ENCODE measurements at regions not wholly inside any gene's neighbourhood (a gene's known extent, or its start where the extent isn't known, plus 50 kb on each side); places are given as distances from the start of the nearest gene placed in this dataset.

DNA sequence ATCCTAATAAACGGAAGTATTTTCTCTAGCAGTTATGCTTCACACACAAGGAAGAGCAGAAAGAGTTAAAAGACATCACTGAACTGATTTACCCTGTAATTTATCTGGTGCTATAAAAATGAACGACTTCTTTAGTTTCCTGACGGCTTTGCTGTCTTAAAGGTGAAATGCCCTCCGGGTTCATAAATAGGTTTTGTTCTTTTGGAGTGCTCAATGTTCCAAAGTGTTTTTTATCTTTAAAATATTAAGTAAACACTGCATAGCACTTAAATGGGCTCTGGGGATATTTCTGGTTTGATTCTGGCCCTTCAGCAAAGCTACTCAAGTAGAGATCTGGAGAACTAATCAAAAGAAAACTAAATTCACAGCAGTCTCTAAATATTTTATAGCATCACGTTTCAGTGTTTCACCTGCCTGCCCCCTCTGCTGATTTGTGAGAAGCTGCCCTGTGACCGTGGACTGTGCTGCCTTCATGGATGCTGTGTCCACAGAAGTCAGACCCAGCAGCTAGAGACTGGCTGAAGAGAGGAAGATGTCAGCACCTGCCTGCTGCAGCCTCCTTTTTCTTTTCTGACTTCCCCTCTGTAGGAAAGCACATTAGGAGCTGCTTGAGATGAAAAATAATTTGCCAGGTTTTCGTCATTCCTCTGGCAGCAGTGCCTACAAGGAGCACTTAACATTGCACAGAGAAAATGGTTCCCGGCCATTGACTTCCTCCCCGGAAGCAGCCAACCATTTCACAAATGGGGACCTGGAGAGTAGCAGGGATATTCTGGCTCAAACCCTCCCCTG, 205.1 kb upstream of the FSCB start:
- DNase-seq, result no peak

DNA sequence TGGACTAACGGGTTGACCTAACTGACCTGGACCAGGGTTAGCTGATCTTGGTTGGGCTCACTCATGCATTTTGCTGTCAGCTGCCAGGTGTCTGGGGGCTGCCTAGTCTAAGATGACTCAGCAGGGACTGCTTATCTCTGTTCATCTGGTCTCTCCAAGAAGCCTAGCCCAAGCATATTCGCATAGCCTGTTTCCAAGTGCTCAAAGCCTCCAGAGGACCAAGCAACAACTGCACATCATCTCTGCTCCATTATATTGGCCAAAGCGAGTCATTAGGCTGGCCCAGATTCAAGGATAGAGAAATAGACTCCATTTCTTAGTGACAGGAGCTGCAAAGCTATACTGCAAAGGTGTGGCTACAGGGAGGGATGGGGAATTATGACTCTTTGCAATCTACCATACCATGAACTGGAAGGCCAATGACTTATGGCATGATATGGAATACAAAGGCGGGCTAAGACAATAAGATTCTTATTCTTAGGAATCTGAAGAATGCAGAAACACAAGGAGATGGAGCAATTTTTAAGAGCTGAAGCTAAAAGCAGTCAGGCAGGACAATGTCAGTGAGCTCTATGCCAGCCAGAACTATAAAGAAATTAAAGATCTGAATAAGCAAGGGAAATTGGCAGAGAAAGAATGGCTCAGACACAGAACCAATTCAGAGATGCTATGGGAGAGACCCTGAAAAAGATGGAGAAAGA, 194.6 kb upstream of the FSCB start:
- DNase-seq, result no peak

DNA sequence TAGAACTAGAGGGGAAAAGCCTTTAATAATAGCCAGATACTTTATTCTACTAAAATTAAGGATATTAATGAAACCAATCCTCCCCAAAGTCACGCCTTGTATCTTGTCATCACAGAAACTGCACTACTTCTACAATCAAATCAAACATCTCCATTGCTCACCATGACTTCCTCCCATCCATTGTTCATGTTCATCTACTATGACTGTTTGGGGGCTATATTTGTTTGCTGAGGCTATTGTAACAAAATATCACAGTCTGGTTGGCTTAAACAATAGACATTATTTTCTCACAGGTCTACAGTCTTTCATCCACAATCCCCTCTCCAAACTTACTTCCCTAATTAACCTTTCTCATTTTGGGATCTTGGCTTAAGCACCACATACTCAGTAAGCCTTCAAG, 193.6 kb upstream of the FSCB start:
- no peak for DNase-seq

DNA sequence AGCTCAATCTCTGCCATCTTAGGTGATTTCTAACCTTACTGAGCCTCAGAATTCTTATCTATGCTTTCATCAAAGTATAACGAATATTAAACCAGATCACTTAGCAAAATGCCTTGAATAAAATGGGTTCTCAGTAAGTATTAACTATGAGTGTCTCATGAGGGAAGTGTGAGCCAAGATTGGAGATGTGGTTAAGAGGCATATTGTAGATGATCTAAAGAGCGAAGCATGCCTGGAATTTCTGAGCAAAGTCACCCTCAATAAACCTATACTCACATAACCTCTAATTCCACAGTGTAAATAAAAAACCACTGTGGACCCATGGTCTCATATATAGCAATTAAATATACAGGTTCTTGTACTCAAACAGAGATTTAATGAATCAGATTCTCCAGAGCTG, 193.1 kb upstream of the FSCB start:
- DNase-seq, result no peak

DNA sequence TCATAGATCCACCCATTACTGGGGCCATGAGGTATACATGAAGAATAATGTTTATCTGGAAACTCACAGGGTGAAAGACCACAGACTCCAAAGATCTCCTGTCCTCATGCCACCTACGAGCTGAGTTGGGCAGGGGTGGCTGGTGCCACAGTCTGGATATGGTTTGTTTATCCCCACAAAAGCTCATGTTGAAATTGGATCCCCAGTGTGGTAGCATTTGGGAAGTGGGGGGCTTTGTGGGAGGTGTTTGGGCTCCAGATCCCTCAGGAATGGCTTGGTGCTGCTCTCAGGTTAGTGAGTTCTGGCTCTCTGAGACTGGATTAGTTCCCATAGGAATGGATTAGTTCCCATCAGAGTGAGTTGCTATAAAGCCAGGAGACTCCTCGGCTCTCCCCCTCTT, 192.3 kb upstream of the FSCB start:
- DNase-seq, result no peak

DNA sequence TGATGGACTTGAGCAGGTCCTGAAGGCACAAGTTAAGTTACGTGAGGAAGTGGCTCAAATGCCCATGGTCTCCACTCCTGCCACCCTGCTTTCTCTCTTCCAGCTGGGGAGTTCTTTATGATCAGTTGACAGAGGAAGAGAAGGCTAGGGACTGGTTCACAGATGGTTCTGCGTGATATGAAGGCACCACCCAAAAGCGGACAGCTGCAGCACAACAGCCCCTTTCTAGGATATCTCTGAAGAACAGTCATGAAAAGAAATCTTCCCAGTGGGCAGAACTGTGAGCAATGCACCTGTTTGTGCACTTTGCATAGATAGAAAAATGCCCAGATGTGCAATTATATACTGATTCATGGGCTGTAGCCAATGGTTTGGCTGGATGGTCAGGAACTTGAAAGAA, 162.4 kb upstream of the FSCB start:
- no peak for DNase-seq

DNA sequence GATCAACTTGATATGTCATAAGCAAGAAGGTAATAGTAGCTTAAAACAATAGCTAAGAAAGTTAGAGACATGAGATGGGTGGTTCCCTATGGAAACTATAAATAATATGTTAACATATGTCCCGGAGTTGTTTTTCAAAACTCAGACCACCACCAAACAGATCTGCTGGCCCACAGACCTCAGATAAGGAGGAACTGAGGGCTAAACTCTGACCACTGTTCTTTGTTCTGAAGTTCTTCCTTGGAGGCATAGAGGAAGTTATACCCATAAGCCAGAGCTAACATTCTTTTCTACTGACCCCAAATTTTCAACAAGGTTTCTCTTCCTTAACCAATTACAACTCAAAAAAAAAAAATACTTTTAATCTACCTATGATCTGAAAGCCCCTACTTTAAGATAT, 156.1 kb upstream of the FSCB start:
- no peak for DNase-seq

DNA sequence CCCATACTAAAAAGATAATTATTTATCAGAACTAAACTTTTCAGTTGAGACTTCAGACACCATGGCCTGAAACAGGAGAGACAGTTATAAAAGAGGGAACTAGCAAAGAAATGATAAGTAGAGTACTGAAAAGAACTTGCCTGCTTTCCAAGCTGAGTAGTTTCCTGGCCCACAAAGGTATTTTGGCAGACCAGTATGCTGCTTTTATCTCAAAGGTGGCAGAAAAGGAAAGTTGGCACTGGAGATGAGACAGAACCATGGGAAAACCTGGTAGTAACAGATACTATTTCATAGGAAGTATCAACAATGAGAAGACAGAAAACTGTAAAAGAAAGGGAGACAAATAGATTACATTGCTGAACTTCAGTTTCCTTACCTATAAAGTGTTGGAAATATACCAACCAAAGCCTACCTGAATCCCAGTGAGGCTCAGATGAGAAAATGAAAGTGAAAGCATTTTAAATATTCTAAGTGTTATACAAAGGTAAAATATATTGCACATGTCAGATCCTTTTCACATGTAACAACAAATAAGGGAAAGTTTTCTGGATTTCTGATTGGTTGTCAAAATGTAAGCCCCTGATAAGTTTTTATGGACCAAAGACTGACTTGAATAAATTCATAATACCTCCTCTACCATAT, 155.3 kb upstream of the FSCB start:
- DNase-seq, result no peak

DNA sequence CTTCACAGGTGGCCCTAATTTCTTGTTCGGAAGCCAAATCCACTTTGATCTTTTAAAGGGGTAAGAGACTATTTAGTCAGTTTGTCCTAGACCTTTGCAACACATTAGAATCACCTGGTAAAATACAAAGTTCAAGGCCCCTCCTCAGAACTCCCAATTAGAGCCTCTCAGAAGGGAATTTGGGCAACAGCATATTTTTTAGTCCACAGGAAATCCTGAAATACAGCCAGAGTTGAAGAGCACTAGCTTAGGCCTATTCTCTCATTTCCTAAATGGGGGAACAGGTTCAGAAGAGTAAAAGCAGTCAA, 151.3 kb upstream of the FSCB start:
- no peak for DNase-seq

DNA sequence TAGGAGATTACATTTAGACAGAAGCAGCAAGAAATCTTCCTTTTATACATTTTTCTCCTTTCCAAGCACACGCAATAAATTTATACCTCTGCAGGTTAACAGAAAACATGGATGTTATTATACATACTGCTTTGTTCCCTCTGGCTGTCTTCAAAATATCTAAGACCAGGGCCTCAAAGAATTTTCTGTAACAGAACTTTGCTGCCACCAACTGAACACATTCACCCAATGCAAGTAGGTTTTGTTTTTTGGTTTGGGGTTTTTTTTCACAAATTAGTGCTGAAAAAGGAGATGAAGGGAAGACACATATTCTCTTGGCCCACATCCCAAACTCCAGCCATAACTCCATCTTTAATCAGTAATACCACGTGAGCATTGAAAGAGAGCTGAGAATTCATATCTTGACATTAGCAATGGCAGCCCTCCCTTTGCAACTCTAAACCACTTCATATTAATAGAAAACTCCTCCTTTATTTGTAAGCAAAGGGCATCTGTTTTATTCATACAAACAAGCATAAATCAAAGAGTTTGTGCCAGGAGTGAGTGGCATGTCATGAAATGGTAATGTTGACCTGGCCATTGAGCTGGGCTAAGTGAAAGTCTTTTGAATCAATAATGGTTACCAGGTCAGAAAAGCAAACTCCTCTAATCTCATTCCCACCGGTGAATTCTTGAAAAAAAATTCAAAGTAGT, 150.8 kb upstream of the FSCB start:
- DNase-seq, result peak in 1 of 56 donors; percentile 5

DNA sequence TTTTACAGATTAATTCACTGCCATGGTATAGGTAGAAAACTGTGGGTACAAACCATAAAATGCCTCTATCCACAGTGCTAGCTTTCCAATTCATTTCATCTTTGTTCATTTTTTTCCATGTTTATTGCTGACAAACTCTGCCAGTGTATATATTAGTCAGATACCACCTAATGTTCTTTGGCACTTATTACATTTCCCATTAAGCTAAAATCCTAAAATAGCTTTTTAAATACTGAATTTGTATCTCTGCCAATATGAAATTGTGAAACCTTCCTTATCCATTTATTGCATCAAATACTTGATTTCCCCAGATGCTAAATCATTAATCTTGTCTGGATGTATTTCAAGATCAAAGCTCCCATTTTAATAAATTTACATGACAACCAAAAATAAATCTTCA, 150.1 kb upstream of the FSCB start:
- no peak for DNase-seq

DNA sequence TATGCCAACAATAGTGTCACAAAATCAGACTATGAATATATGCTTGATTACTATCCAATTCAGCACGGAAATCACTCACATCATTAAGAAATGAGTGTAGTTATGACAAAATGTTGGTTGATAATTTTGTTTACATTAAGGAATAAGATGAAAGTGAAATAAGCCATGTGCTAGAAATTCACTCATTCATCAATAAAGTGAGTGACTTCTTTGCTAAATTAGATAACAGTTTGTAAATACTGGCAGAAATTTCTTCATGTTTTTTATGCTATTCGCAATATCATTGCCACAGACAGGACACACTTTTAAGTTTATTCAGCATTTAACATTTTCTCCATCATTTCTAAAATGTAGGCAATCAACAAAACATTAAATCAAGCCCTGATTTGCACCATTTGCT, 147.5 kb upstream of the FSCB start:
- DNase-seq, result no peak

DNA sequence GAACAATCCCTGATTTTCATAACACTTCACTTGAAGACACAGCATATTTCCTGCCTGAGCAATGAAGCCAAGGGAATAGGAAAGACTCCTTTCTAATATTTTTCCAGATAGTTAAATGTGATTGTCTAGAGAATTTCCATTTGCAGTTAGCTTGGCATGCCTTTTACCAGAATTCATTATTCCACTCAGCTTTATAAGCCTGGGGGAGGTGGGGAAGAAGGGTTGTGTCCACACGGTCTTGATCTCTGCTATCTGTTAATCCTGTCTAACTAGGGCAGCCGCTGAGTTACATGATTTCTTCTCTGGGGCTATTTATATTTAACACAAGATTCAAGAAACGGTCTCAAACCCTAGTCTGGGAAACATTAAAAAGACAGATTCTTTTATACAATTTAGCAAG, 146.6 kb upstream of the FSCB start:
- DNase-seq, result no peak

DNA sequence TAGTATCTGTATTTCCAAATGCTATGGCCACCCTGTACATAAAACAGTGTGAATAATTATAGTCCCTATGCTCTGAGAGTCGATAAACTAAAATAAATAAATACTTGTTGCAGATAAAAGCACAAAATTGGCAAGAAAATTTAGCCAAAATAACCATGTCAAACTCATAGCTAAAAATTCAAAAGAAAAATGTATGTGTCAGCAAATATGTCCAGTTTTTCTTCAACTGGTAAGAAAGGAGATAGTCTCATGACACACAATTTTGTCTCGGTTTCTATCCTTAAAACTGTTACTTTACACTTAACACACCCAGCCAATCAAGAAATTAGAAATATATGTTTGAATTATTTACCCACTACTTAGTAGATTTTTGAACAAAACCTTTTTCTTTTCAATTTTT, 145.6 kb upstream of the FSCB start:
- no peak for DNase-seq

DNA sequence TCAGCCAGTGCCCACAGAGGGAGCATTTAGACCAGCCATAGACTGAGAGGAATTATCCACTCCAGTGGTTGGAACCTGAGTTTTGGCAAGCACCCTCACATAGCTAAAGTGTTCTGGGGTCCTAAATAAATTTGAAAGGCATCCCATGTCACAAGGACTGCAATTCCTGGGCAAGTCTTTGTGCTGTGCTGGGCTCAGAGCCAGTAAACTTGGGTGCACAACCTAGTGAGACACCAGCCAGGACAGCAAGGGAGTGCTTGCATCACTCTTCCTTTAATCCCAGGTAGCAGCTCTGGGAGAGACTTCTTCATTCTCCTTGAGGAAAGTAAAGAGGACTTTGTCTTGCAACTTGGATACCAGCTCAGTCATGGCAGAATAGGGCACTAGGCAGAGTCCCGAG, 142.0 kb upstream of the FSCB start:
- peak in 2 of 56 donors; percentile 18 to 32 for DNase-seq

DNA sequence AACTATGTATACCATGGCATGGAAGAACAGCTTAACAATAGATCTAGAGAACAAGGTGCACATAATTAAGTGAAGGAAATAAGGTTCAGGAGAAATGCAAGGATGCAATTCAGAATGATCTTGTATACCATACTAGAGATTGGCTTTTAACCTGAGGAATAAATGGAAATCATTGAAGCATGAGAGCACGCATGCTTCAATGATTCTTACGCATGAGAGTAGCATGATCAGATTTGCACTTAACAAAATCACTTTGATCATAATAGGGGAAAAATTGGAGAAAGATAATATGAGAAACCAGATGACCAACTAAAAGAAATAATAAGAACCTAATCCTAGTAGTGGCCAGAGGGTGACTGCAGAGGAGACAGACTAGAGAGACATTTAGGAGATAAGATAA, 133.3 kb upstream of the FSCB start:
- no peak for DNase-seq

DNA sequence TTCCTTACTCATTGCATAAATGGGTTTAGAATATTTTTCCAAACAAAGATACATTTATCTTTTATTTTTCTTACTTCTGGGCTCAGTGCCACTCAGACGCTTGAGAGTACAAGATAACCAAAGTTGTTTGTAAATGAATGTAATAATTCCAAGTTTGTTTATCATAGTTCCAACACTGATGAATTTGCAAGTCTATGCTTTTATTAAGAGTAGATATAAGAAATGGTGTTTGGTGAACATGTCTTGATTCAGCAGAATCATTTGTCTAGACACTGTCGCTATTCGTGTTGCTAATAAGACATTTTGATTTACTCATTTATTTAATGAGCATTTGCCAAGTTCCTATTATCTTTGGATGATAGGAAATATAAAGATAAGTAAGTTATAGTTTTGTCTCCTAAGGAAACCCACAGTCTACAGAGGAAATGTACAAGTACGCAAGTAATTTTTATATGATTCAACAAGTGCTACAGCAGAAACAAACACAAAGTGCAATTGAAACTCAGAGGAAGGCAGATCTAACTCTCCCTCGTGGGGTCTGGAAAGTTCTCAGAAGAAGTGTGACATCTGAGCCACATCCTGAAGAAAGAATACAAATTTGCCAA, 132.8 kb upstream of the FSCB start:
- no peak for DNase-seq

DNA sequence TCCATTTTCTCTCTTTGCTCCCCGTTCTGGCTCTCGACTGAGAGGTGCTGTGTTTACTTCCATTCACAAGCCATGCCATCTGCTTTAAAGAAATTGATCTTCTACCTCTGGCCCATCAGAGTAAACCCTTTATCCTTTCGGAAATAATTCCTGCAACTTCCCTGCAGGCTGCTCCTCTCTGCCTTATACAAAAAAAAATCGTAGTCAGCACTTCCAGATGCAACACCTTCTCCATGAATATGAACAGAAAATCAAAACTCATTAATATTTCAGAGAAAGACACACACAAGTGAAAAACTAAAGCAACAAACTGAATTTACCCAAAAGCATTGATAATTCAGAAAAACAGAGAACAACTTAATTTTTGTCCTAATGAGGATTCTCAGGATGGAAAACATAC, 127.6 kb upstream of the FSCB start:
- DNase-seq, result no peak

DNA sequence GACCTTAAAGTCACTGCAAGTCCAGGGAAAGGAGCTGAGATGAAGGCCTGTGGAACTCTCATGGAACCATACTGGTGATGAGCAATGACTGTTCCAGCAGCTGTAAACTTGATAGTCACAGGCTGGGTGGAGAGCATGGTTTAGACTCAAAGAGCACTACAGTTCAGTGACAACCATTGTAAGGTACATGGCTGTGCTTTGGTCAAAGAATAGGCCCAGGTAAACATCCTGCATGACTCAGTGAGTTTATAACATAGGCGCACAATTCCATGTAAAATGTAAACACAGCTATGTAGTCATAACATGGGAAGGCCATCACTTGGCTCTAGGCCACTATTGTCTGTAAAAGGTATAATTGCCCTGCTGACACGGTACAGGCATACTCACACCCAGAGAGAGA, 119.3 kb upstream of the FSCB start:
- DNase-seq, result no peak

DNA sequence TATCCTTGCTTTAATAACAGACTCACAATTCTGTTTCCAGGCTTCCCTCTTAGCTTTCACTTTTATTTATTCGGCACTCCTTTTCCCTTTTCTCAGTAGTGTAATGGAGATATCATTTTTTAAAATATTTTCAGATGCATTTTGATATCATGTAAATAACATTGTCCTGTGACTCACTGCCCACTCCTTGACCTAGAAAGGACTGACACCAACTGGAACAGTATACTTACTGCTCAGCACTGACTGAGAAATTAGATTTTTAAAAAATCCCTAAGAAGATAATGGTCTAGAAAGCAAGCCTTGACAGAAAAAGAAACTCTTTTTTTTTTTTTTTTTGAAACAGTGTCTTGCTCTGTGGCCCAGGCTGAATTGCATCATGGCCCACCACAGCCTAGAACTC, 118.0 kb upstream of the FSCB start:
- DNase-seq, result no peak

DNA sequence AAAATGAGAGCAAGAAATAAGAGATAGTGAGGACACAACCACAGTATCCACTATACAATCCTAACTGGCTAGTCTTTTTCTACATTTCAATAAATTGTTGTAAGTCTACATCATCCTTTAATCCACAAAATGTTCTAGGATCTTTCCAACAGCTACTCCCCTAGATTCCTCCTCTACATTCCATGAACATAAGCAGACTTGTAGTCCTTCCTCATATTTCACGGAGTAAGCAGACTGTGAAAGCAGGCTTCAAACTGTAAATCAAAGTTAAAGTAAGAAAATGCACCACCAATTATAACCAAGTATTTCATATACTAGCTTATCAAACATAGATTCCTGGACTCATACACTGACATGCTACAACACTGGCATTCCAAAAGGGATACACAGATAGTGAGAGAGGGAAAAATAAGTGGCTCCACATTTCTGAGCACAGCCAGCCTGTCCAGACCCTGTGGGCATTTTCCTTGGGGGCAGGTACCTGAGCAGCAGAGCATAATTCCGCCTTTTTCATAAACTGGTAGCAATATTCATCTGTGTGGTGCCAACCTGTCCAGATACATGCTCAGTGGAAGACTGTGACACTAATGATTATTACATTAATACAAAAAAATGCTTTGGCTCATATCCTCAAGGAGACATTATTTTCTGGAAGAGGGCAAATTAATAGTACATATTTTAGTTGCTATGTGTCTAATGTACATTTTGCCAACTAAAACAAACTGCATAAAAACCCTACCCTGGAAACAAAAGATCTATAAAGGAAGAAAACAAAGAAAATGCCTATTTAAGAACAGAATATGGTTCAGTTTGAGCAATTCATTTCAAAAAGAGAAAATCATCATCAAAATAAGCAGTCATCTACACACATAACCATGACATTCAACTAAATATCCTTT, 113.3 kb upstream of the FSCB start:
- no peak for DNase-seq

Data from nucleus accumbens (tissue), 56 donors.